ENCODE measurements at regions not wholly inside any gene's neighbourhood (a gene's known extent, or its start where the extent isn't known, plus 50 kb on each side); places are given as distances from the start of the nearest gene placed in this dataset.
"Not testable (repeated sequence)": the region's sequence is repeated elsewhere in the genome, so short reads cannot be mapped to it uniquely, and the experiment has no call there.

GRCh38 chr7:155395176-155395797 is 62.6 kb upstream of the EN2 start:
- no peaks in the 10 kb centered on the region for H3K9me3 ChIP-seq (ENCODE audit: insufficient read depth, low read depth, low read length)
- H3K9ac ChIP-seq (ENCODE audit: low read length), result no peak overlapping the region
- Mint-ChIP-seq H3K27me3 (ENCODE audit: low read depth, unreplicated experiment) (peaks cover 83% of the 10 kb centered on the region), H3K4me3 (ENCODE audit: unreplicated experiment) (no peak overlapping the region), H3K4me1 (ENCODE audit: low read depth, unreplicated experiment) (no peaks in the 10 kb centered on the region), H3K9me3 (ENCODE audit: unreplicated experiment) (peaks cover 3% of the 10 kb centered on the region), H3K27ac (ENCODE audit: unreplicated experiment) (no peak overlapping the region), H3K36me3 (ENCODE audit: low read depth, unreplicated experiment) (peaks cover 2% of the 10 kb centered on the region)
- H3K79me2 ChIP-seq (ENCODE audit: insufficient read depth, low read length), result no peaks in the 10 kb centered on the region
- H3K27me3 ChIP-seq (ENCODE audit: insufficient read depth, low read length), result peaks cover 3% of the 10 kb centered on the region
- FAIRE-seq (no peak), DNase-seq (ENCODE audit: low read depth) (no peak)
- H3K4me2 ChIP-seq (ENCODE audit: low read length), result no peak overlapping the region
- no peaks in the 10 kb centered on the region for H3K36me3 ChIP-seq (ENCODE audit: insufficient read depth, low read length)
- no peak overlapping the region for H3K4me3 ChIP-seq (ENCODE audit: insufficient read depth, low read depth, low read length)
- no peaks in the 10 kb centered on the region for H4K20me1 ChIP-seq (ENCODE audit: insufficient read depth, low read length)
- TF ChIP-seq EZH2 (IDR thresholded peaks at IDR 0.05; ENCODE audit: insufficient read depth, low read length) (no peak), CTCF (IDR thresholded peaks at IDR 0.05; ENCODE audit: insufficient read depth, low read depth, low read length) (no peak)
- no peak overlapping the region for H3K27ac ChIP-seq (ENCODE audit: low read depth, low read length)
- no peak overlapping the region for H2AFZ ChIP-seq (ENCODE audit: low read depth, low read length)
- no peaks in the 10 kb centered on the region for H3K4me1 ChIP-seq (ENCODE audit: insufficient read depth, low read length)

GRCh38 chr7:155396661-155397060 is 61.3 kb upstream of the EN2 start:
- H3K79me2 ChIP-seq (ENCODE audit: insufficient read depth, low read length), result no peaks in the 10 kb centered on the region
- Mint-ChIP-seq H3K27ac (ENCODE audit: unreplicated experiment) (no peak overlapping the region), H3K9me3 (ENCODE audit: unreplicated experiment) (peaks cover 8% of the 10 kb centered on the region), H3K36me3 (ENCODE audit: low read depth, unreplicated experiment) (peaks cover 2% of the 10 kb centered on the region), H3K4me1 (ENCODE audit: low read depth, unreplicated experiment) (no peaks in the 10 kb centered on the region), H3K4me3 (ENCODE audit: unreplicated experiment) (no peak overlapping the region), H3K27me3 (ENCODE audit: low read depth, unreplicated experiment) (peaks cover 83% of the 10 kb centered on the region)
- TF ChIP-seq CTCF (IDR thresholded peaks at IDR 0.05; ENCODE audit: insufficient read depth, low read depth, low read length) (no peak), EZH2 (IDR thresholded peaks at IDR 0.05; ENCODE audit: insufficient read depth, low read length) (no peak)
- H3K36me3 ChIP-seq (ENCODE audit: insufficient read depth, low read length), result no peaks in the 10 kb centered on the region
- no peak overlapping the region for H3K27ac ChIP-seq (ENCODE audit: low read depth, low read length)
- no peak overlapping the region for H2AFZ ChIP-seq (ENCODE audit: low read depth, low read length)
- H4K20me1 ChIP-seq (ENCODE audit: insufficient read depth, low read length), result no peaks in the 10 kb centered on the region
- H3K9me3 ChIP-seq (ENCODE audit: insufficient read depth, low read depth, low read length), result no peaks in the 10 kb centered on the region
- FAIRE-seq (no peak), DNase-seq (ENCODE audit: low read depth) (no peak)
- no peaks in the 10 kb centered on the region for H3K4me1 ChIP-seq (ENCODE audit: insufficient read depth, low read length)
- peaks cover 6% of the 10 kb centered on the region for H3K27me3 ChIP-seq (ENCODE audit: insufficient read depth, low read length)
- no peak overlapping the region for H3K4me2 ChIP-seq (ENCODE audit: low read length)
- no peak overlapping the region for H3K4me3 ChIP-seq (ENCODE audit: insufficient read depth, low read depth, low read length)
- no peak overlapping the region for H3K9ac ChIP-seq (ENCODE audit: low read length)

GRCh38 chr7:155397758-155398714 is 59.9 kb upstream of the EN2 start:
- not testable (repeated sequence) for H4K20me1 ChIP-seq (ENCODE audit: insufficient read depth, low read length); H3K4me1 Mint-ChIP-seq (ENCODE audit: low read depth, unreplicated experiment); H3K79me2 ChIP-seq (ENCODE audit: insufficient read depth, low read length); H2AFZ ChIP-seq (ENCODE audit: low read depth, low read length); H3K4me3 ChIP-seq (ENCODE audit: insufficient read depth, low read depth, low read length); H3K27ac Mint-ChIP-seq (ENCODE audit: unreplicated experiment); DNase-seq (ENCODE audit: low read depth); H3K9me3 ChIP-seq (ENCODE audit: insufficient read depth, low read depth, low read length); H3K4me2 ChIP-seq (ENCODE audit: low read length); H3K9ac ChIP-seq (ENCODE audit: low read length); H3K36me3 ChIP-seq (ENCODE audit: insufficient read depth, low read length); H3K27ac ChIP-seq (ENCODE audit: low read depth, low read length); FAIRE-seq; H3K36me3 Mint-ChIP-seq (ENCODE audit: low read depth, unreplicated experiment); H3K4me3 Mint-ChIP-seq (ENCODE audit: unreplicated experiment); H3K4me1 ChIP-seq (ENCODE audit: insufficient read depth, low read length)
- H3K27me3 ChIP-seq (ENCODE audit: insufficient read depth, low read length), result peaks cover 13% of the 10 kb centered on the region
- Mint-ChIP-seq H3K27me3 (ENCODE audit: low read depth, unreplicated experiment) (peaks cover 83% of the 10 kb centered on the region), H3K9me3 (ENCODE audit: unreplicated experiment) (peaks cover 15% of the 10 kb centered on the region)
